HFFc6 (cell line): ENCODE measurements at regions not wholly inside any gene's neighbourhood (a gene's known extent, or its start where the extent isn't known, plus 50 kb on each side); places are given as distances from the start of the nearest gene placed in this dataset.

Experiments used
- DNase-seq: peaks from one replicate; pipeline ENCODE4 v3.0.0-alpha.2; 2018
- H3K27ac Mint-ChIP-seq: 2 replicates; pipeline ENCODE4 v1.8.0; 2020; ENCODE audit warnings: mild to moderate bottlenecking, mixed read lengths
- H3K27me3 Mint-ChIP-seq: 2 replicates; pipeline ENCODE4 v1.8.0; 2021; ENCODE audit warnings: mild to moderate bottlenecking, moderate library complexity, mixed read lengths; ENCODE audit not compliant: insufficient read depth
- H3K36me3 Mint-ChIP-seq: 2 replicates; pipeline ENCODE4 v1.8.0; 2021; ENCODE audit warnings: low read depth, mixed read lengths
- H3K4me1 Mint-ChIP-seq: 2 replicates; pipeline ENCODE4 v1.8.0; 2020; ENCODE audit warnings: low read depth, mixed read lengths
- H3K4me3 Mint-ChIP-seq: 2 replicates; pipeline ENCODE4 v1.8.0; 2020; ENCODE audit warnings: mild to moderate bottlenecking, moderate library complexity, mixed read lengths
- H3K9me3 Mint-ChIP-seq: 2 replicates; pipeline ENCODE4 v1.8.0; 2020; ENCODE audit warnings: mild to moderate bottlenecking, mixed read lengths
- CTCF ChIP-seq: fragments of 200-600 bp; sonication (generic); IDR thresholded peaks from 2 replicates; pipeline ENCODE4 v1.5.0; 2021; ENCODE audit warnings: antibody characterized with exemption, mild to moderate bottlenecking

- Mint-ChIP-seq H3K27me3 (no peaks in the 10 kb centered on the region; the same call in 1 of the 2 replicates), H3K4me1 (peaks cover 16% of the 10 kb centered on the region; the same call in 1 of the 2 replicates), H3K9me3 (peaks cover 21% of the 10 kb centered on the region), H3K4me3 (peak overlapping the region; percentile 5; the same call in 1 of the 2 replicates), H3K27ac (no peak overlapping the region), H3K36me3 (no peaks in the 10 kb centered on the region; the same call in 1 of the 2 replicates)
- DNase-seq, result no peak
- TF ChIP-seq CTCF, result no peak
Observed at GRCh38 chr17:70813355-70813930, 644.1 kb downstream of the KCNJ2 start.

- no peak overlapping the region for H3K4me3 Mint-ChIP-seq
- no peaks in the 10 kb centered on the region; the same call in 1 of the 2 replicates for H3K4me1 Mint-ChIP-seq
- no peaks in the 10 kb centered on the region for H3K27me3 Mint-ChIP-seq
- H3K36me3 Mint-ChIP-seq, result no peaks in the 10 kb centered on the region; the same call in 1 of the 2 replicates
- no peak for TF ChIP-seq CTCF
- H3K27ac Mint-ChIP-seq, result no peak overlapping the region
- H3K9me3 Mint-ChIP-seq, result peaks cover 26% of the 10 kb centered on the region
- DNase-seq, result no peak
Observed at GRCh38 chr17:70819183-70819582, 649.9 kb downstream of the KCNJ2 start.

- Mint-ChIP-seq H3K4me3 (no peak overlapping the region), H3K9me3 (peaks cover 21% of the 10 kb centered on the region), H3K36me3 (no peaks in the 10 kb centered on the region; the same call in 1 of the 2 replicates), H3K27ac (no peak overlapping the region), H3K4me1 (no peaks in the 10 kb centered on the region; the same call in 1 of the 2 replicates), H3K27me3 (no peaks in the 10 kb centered on the region)
- TF ChIP-seq CTCF, result no peak
- peak; percentile 10 for DNase-seq
Observed at GRCh38 chr17:70820276-70820675, 650.9 kb downstream of the KCNJ2 start.

- no peak for TF ChIP-seq CTCF
- no peak for DNase-seq
- Mint-ChIP-seq H3K27ac (no peak overlapping the region), H3K9me3 (peaks cover 17% of the 10 kb centered on the region), H3K4me3 (no peak overlapping the region), H3K4me1 (peaks cover 6% of the 10 kb centered on the region; the same call in 1 of the 2 replicates), H3K27me3 (no peaks in the 10 kb centered on the region), H3K36me3 (no peaks in the 10 kb centered on the region)
Observed at GRCh38 chr17:70825321-70826125, 656.2 kb downstream of the KCNJ2 start.

GRCh38 chr17:70829876-70830275 lies 660.5 kb downstream of the KCNJ2 start:
- Mint-ChIP-seq H3K27me3 (no peaks in the 10 kb centered on the region), H3K9me3 (no peaks in the 10 kb centered on the region; the same call in none of the 2 replicates), H3K27ac (no peak overlapping the region), H3K4me3 (no peak overlapping the region), H3K36me3 (no peaks in the 10 kb centered on the region), H3K4me1 (peaks cover 7% of the 10 kb centered on the region; the same call in 1 of the 2 replicates)
- TF ChIP-seq CTCF, result no peak
- DNase-seq, result no peak
